Sigmoid colon (tissue), 4 donors: ENCODE measurements at regions not wholly inside any gene's neighbourhood (a gene's known extent, or its start where the extent isn't known, plus 50 kb on each side); places are given as distances from the start of the nearest gene placed in this dataset.

ENCODE experiments used
- POLR2A ChIP-seq, 2 donors: fragments of 450-650 bp; IDR thresholded peaks; one replicate each; pipeline ENCODE4 v1.6.1; 2016; ENCODE audit warnings: antibody characterized with exemption in 2 of 2, mild to moderate bottlenecking in 2 of 2, moderate library complexity in 2 of 2
- POLR2AphosphoS5 ChIP-seq, 4 donors: sonication (generic); formaldehyde crosslinking; IDR thresholded peaks; one replicate each; pipeline ENCODE4 v1.6.1; 2017; ENCODE audit warnings: antibody characterized with exemption in 4 of 4

GRCh38 chr4:62377700-62378099 is 1177.6 kb downstream of the ADGRL3 start:
- TF ChIP-seq POLR2A (IDR thresholded peaks at IDR 0.05) (no peak), POLR2AphosphoS5 (IDR thresholded peaks at IDR 0.05) (no peak)
